HCT116 (cell line): ENCODE measurements at regions not wholly inside any gene's neighbourhood (a gene's known extent, or its start where the extent isn't known, plus 50 kb on each side); places are given as distances from the start of the nearest gene placed in this dataset.

ENCODE experiments used
- ATAC-seq: fragments of 200-7000 bp; cut with Tn5 transposase; 2 replicates; pipeline ENCODE4 v1.9.1; 2020; ENCODE audit warnings: mild to moderate bottlenecking, moderate library complexity
- BruUV-seq: library from RNA; stranded (reverse); fragments of 400-500 nt; replicated peaks from 2 replicates; lab custom pipeline; 2021; lab: Mats Ljungman, UMichigan
- CTCF ChIA-PET: fragments of 300-600 bp; sonication (Branson Sonifier 250); formaldehyde crosslinking; loops from one replicate; lab custom pipeline; 2021; ENCODE audit warnings: antibody characterized with exemption; lab: Charles Lee
- POLR2A ChIA-PET: fragments of 300-600, 350-600 bp; sonication (Branson Sonifier 250); formaldehyde crosslinking; loops from one replicate; lab custom pipeline; 2021; ENCODE audit warnings: antibody characterized with exemption; lab: Charles Lee
- RAD21 ChIA-PET, 2 experiments: fragments of 300-600 bp; sonication (Branson Sonifier 250); formaldehyde crosslinking; loops; one replicate each; lab custom pipeline; 2023; ENCODE audit warnings: low total read pairs in 2 of 2; ENCODE audit not compliant: uncharacterized antibody in 2 of 2, unreplicated experiment in 2 of 2, low non-redundant PET in 1 of 2; lab: Charles Lee
- DNase-seq: peaks from one replicate; pipeline ENCODE4 v3.0.0-alpha.2; 2010; ENCODE audit warnings: low read depth, low spot score
- H2AFZ ChIP-seq: fragments of 200-600 bp; shearing (Covaris generic), sonication (generic); 2 replicates; pipeline ENCODE4 v1.6.1; 2017; ENCODE audit warnings: low read depth, mixed run types, mixed read lengths, antibody characterized with exemption, low read length; ENCODE audit not compliant: poor library complexity, severe bottlenecking
- H3K27ac ChIP-seq: 2 replicates; pipeline ENCODE4 v1.5.1; 2012; ENCODE audit warnings: low read depth, low read length
- H3K27me3 ChIP-seq: fragments of 200-600 bp; sonication (generic); 2 replicates; pipeline ENCODE4 v1.6.1; 2016; ENCODE audit warnings: mixed run types, low read length, mixed read lengths; ENCODE audit not compliant: insufficient read depth
- H3K36me3 ChIP-seq, 2 experiments: fragments of 200-500 bp in 1 of 2; fragments of 200-600 bp in 1 of 2; sonication (Bioruptor generic) in 1 of 2; sonication (generic) in 1 of 2; 2 replicates each; pipeline versions ENCODE4 v1.5.1 to v1.6.1; 2014 to 2016; ENCODE audit warnings: low read length in 2 of 2, inconsistent platforms in 1 of 2, mixed read lengths in 1 of 2, mixed run types in 1 of 2; ENCODE audit not compliant: insufficient read depth in 2 of 2, control insufficient read depth in 1 of 2
- H3K4me1 ChIP-seq, 2 experiments: fragments of 200-600 bp in 1 of 2; sonication (generic) in 1 of 2; 2 replicates each; pipeline versions ENCODE4 v1.5.1 to v1.6.1; 2012 to 2017; ENCODE audit warnings: low read length in 2 of 2, inconsistent platforms in 1 of 2, mild to moderate bottlenecking in 1 of 2, mixed read lengths in 1 of 2, mixed run types in 1 of 2, moderate library complexity in 1 of 2; ENCODE audit not compliant: insufficient read depth in 2 of 2, control insufficient read depth in 1 of 2
- H3K4me2 ChIP-seq: fragments of 200-600 bp; sonication (generic); 2 replicates; pipeline ENCODE4 v1.6.1; 2017; ENCODE audit warnings: mixed run types, low read length, mixed read lengths
- H3K4me3 ChIP-seq, 2 experiments: fragments of 200-600 bp in 1 of 2; sonication (generic) in 1 of 2; replicated peaks in 1 of 2; 2 replicates each; pipeline ENCODE4 v1.5.1; 2011 to 2016; ENCODE audit warnings: low read length in 2 of 2, control low read depth in 1 of 2, low read depth in 1 of 2, mild to moderate bottlenecking in 1 of 2, mixed read lengths in 1 of 2, mixed run types in 1 of 2
- H3K79me2 ChIP-seq: fragments of 200-600 bp; sonication (generic); 2 replicates; pipeline ENCODE4 v1.6.1; 2017; ENCODE audit warnings: mild to moderate bottlenecking, mixed run types, low read length, moderate library complexity, mixed read lengths; ENCODE audit not compliant: insufficient read depth
- H3K9ac ChIP-seq: fragments of 200-600 bp; sonication (generic); 2 replicates; pipeline ENCODE4 v1.6.1; 2016; ENCODE audit warnings: low read length, mixed read lengths
- H3K9me2 ChIP-seq: fragments of 200-600 bp; sonication (generic), shearing (Covaris generic); 2 replicates; pipeline ENCODE4 v1.6.1; 2017; ENCODE audit warnings: mixed run types, mild to moderate bottlenecking, moderate library complexity; ENCODE audit not compliant: insufficient read depth
- H3K9me3 ChIP-seq, 2 experiments: fragments of 200-500 bp in 1 of 2; fragments of 200-600 bp in 1 of 2; sonication (Bioruptor generic) in 1 of 2; sonication (generic) in 1 of 2; 2 replicates each; pipeline ENCODE4 v1.6.1; 2014 to 2017; ENCODE audit warnings: low read length in 2 of 2, mixed read lengths in 2 of 2, inconsistent platforms in 1 of 2, low read depth in 1 of 2, mild to moderate bottlenecking in 1 of 2, mixed run types in 1 of 2, moderate library complexity in 1 of 2; ENCODE audit not compliant: control insufficient read depth in 1 of 2, insufficient read depth in 1 of 2
- H4K20me1 ChIP-seq: fragments of 200-600 bp; sonication (generic), shearing (Covaris generic); 2 replicates; pipeline ENCODE4 v1.6.1; 2017; ENCODE audit warnings: mixed run types, mild to moderate bottlenecking, moderate library complexity; ENCODE audit not compliant: insufficient read depth
- CBX3 ChIP-seq: IDR thresholded peaks from 2 replicates; pipeline ENCODE4 v1.6.1; 2012; ENCODE audit warnings: low read depth
- CEBPB ChIP-seq: IDR thresholded peaks from 2 replicates; pipeline ENCODE4 v1.6.1; 2012; ENCODE audit warnings: low read depth
- CTCF ChIP-seq, 3 experiments: fragments of 200-600 bp in 1 of 3; sonication (generic) in 1 of 3; IDR thresholded peaks in 2 of 3; conservative IDR thresholded peaks in 1 of 3; 2 replicates each; pipeline ENCODE4 v1.5.1; 2012 to 2017; ENCODE audit warnings: low read depth in 2 of 3, low read length in 2 of 3, antibody characterized with exemption in 1 of 3, borderline replicate concordance in 1 of 3, control low read depth in 1 of 3, mild to moderate bottlenecking in 1 of 3, mixed read lengths in 1 of 3, mixed run types in 1 of 3, moderate library complexity in 1 of 3; ENCODE audit not compliant: insufficient read depth in 1 of 3
- EZH2 ChIP-seq: fragments of 200-600 bp; sonication (generic); IDR thresholded peaks from 2 replicates; pipeline ENCODE4 v1.6.1; 2017; ENCODE audit warnings: antibody characterized with exemption, mixed run types
- JUND ChIP-seq: IDR thresholded peaks from 2 replicates; pipeline ENCODE4 v1.6.1; 2012
- RAD21 ChIP-seq: IDR thresholded peaks from 2 replicates; pipeline ENCODE4 v1.6.1; 2012; ENCODE audit warnings: low read depth, mild to moderate bottlenecking
- SIN3A ChIP-seq: IDR thresholded peaks from 2 replicates; pipeline ENCODE4 v1.6.1; 2012; ENCODE audit warnings: low read depth
- SRF ChIP-seq: IDR thresholded peaks from 2 replicates; pipeline ENCODE4 v1.6.1; 2012; ENCODE audit warnings: low read depth
- YY1 ChIP-seq: IDR thresholded peaks from 2 replicates; pipeline ENCODE4 v1.6.1; 2011; ENCODE audit warnings: low read length, low read depth, moderate library complexity, mild to moderate bottlenecking; ENCODE audit not compliant: insufficient replicate concordance; ENCODE audit errors: extremely low read depth
- intact Hi-C: fragments of 100-400 bp; cut with micrococcal nuclease; formaldehyde crosslinking; loops from 2 replicates; pipeline ENCODE4 v1.10.0; 2022

DNA sequence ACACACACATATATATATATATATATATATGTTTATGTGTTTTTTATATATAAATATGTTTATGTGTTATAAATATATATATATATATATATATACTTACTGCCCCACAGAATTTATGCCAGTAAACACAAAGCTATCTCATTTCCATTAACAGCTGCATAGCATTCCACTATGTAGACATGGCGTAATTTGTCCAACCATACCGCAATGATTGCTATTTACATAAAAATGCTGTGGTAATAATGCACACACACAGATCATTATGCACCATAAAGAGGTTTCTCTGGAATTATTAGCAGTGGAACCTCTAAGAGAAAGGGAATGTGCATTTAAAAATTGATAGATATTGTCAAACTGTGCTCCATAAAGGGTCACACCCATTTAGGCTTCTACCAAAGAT lies 150.1 kb downstream of the CEP120 start (continued):
- TF ChIP-seq RAD21 = no peak
- no peak for TF ChIP-seq SRF
- TF ChIP-seq JUND = no peak
- TF ChIP-seq SIN3A = no peak
- TF ChIP-seq YY1 = no peak
- no peak for TF ChIP-seq CBX3
- no peak for TF ChIP-seq CEBPB
- TF ChIP-seq EZH2 = no peak

- no peak overlapping the region for H2AFZ ChIP-seq
- DNase-seq (no peak), ATAC-seq (no peak)
- H3K27ac ChIP-seq = no peak overlapping the region
- H3K27me3 ChIP-seq = no peaks in the 10 kb centered on the region
- H3K79me2 ChIP-seq = no peaks in the 10 kb centered on the region
- no peak overlapping the region for H3K9ac ChIP-seq
- H3K9me2 ChIP-seq = no peaks in the 10 kb centered on the region
- intact Hi-C loops = loop anchor here (5.0 kb wide), 1 partner anchor 373 kb away; no protein-coding TSS in a partner anchor
- BruUV-seq = no TSS peak
- H3K4me3 ChIP-seq = no peak overlapping the region
- no peak overlapping the region for H3K4me2 ChIP-seq
- H4K20me1 ChIP-seq = no peaks in the 10 kb centered on the region
- TF ChIP-seq JUND = no peak
- no peak for TF ChIP-seq CTCF (IDR thresholded peaks at IDR 0.05 in 2 of 3, conservative IDR thresholded peaks at IDR 0.05 in 1 of 3; ENCODE audit: borderline replicate concordance in 1 of 3, insufficient read depth in 1 of 3, low read depth in 2 of 3, low read length in 2 of 3)
- no peaks in the 10 kb centered on the region for H3K9me3 ChIP-seq
- ChIA-PET POLR2A (no interaction called here), CTCF (no interaction called here), RAD21 (no interaction called here)
- H3K4me1 ChIP-seq = no peaks in the 10 kb centered on the region
- no peaks in the 10 kb centered on the region for H3K36me3 ChIP-seq
Measured at GRCh38 chr5:123269851-123270250, 153.4 kb downstream of the CEP120 start.
